MM.1S (cell line): ENCODE measurements at regions not wholly inside any gene's neighbourhood (a gene's known extent, or its start where the extent isn't known, plus 50 kb on each side); places are given as distances from the start of the nearest gene placed in this dataset.

ENCODE experiments used
- CTCF ChIP-seq: fragments of 300-600 bp; sonication (generic); IDR thresholded peaks from 2 replicates; pipeline ENCODE4 v1.5.1; 2016; ENCODE audit warnings: antibody characterized with exemption, low read length, mixed read lengths
- EZH2 ChIP-seq: fragments of 300-600 bp; sonication (generic); optimal IDR thresholded peaks from 2 replicates; pipeline ENCODE3; 2017; ENCODE audit warnings: low read depth, mild to moderate bottlenecking, antibody characterized with exemption, low read length, mixed read lengths
- EZH2phosphoT487 ChIP-seq: fragments of 300-600 bp; sonication (generic); IDR thresholded peaks from 2 replicates; pipeline ENCODE4 v1.6.1; 2018; ENCODE audit warnings: antibody characterized with exemption, low read length

- TF ChIP-seq CTCF (no peak), EZH2 (no peak), EZH2phosphoT487 (no peak)
Measured at GRCh38 chr1:195065437-195065836, 1542.8 kb downstream of the KCNT2 start.
